NCI-H1048 (cell line): ENCODE measurements at regions not wholly inside any gene's neighbourhood (a gene's known extent, or its start where the extent isn't known, plus 50 kb on each side); places are given as distances from the start of the nearest gene placed in this dataset.

Experiments used
- DNase-seq: peaks from one replicate; lab custom pipeline; 2025; lab: John Stamatoyannopoulos, UW

DNA sequence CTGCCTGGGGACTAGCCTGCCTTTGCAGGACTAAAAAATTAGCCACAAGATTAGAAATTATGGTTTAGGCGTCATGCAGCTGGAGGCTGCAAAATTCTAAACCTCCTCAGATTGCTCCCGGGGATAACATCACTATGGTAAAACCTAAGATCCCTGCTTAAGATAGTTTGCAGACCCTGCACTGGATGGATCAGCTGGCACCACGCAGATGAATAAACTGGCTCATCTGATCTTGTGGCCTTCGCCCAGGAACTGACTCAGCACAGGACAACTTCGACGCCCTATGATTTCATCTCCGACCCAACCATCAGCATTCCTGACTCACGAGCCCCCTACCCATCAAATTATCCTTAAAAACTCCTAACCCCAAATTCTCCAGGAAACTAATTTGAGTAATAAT, 482.4 kb downstream of the SPRY1 start:
- no peak for DNase-seq

DNA sequence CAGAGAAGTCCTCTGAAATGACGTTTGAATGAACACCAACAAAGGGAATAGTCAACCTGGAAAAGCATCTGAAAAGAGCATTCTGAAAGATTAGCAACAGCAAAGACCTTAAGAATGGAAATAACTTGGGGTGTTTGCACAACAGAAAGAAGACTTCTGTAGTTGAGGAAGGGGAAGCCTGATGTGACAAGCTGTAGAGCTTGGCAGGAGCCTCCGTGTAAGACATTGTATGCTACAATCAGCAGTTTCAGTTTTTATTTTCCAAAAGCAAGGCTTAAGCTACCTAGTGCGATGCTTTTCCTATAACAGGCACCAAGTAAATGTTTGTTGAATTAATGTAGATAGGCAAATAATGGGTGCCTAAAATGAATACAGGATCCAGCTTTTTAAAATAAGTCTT, 484.0 kb downstream of the SPRY1 start:
- no peak for DNase-seq

- no peak for DNase-seq
Observed at GRCh38 chr4:123884922-123885321, 488.3 kb downstream of the SPRY1 start.

- no peak for DNase-seq
Observed at GRCh38 chr4:123889507-123889906, 492.9 kb downstream of the SPRY1 start.

DNA sequence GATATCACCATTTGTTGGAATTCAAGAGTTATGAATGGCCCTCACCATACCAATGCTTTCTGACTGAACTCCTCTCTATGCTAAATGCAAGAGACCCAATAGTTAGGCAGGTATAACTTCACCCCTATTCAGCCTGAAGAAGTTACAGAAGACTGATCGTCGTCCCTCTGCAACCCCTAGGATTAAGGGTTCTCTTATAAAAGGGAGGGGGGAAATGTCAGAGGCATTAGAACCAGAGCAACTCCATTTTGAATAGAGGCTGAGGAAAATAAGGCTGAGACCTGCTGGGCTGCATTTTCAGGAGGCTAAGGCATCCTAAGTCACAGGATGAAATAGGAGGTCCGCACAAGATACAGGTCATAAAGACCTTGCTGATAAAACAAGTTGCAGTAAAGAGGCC, 494.3 kb downstream of the SPRY1 start:
- DNase-seq: no peak

- DNase-seq: no peak
Observed at GRCh38 chr4:123891881-123892280, 495.3 kb downstream of the SPRY1 start.

DNA sequence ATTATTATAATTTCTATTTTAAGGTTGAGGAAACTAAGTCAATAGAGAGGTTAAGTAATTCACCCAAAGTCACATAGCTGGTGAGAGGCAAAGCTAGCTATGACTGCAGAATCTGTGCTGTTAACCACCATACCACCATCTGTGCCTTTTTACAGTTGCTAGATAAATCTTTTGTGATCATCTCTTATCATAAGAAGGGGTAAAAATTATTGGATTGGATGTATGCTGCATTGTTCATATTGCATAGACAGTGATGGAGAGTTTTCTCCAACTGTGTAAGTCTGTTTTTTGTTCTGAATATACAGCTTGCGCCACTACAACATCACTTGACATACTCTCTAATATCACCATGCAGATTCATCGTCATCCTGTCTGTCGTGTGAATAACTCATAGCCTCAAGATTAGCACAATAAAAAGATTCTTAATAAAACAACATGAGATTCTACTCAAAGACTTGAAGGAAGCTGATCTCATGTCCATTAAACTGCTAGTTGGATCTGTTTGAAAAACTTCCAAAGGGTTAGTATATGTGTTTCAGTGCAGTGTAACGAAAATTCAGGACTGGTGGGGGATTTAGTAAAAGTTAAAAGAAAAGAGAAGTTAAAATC, 495.9 kb downstream of the SPRY1 start:
- no peak for DNase-seq

GRCh38 chr4:123893011-123893981, 496.7 kb downstream of the SPRY1 start:
- no peak for DNase-seq

DNA sequence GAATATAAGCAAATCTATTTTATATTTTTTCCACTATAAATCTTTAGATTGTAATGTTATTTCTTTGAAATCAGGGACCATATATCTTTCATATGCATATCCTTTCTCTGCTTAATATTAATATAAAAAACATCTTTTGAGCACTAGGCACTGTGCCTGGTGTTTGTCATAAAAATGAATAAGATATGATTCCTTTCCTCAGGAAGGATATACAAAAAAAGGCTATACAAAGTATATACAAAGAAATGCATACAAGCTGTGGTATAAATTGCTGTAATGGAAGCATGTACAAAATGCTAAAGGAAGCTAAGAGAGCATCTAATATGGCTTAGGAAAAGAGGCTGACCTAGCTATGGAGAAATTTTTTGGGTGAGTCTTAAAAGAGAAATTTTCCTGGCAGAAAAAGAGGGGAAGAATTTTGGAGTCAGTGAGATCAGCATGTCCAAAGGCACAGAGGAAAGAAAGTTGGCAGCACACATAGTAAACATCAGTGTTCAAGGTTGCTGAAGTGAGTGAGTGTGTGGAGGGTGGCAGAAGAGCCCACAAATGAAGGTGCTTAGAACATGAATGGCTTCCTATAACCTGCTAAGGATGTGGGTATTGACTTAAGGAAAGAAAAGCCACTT, 500.0 kb downstream of the SPRY1 start:
- no peak for DNase-seq

GRCh38 chr4:123898946-123899666, 502.5 kb downstream of the SPRY1 start:
- DNase-seq: no peak

- no peak for DNase-seq
Observed at GRCh38 chr4:123904882-123905281, 508.3 kb downstream of the SPRY1 start.

GRCh38 chr4:123913598-123913997, 517.0 kb downstream of the SPRY1 start:
- peak; percentile 3 for DNase-seq

DNA sequence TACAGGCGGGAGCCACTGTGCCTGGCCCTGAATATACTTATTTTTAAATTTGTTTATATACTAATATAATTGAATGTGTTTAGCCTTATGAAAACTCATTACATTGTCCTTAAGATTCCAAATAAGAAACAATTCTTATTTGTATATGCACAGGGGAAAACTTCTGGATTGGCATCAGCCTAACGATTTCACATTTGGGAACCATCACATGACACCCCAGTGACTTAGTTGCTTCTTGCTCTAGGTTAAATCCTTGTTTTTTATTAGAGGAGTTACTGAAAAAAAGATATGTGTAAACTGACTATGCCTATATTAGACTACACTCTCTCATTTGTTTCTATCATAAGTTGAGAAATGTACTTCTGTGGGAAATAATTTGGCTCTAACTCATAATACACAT, 520.2 kb downstream of the SPRY1 start:
- DNase-seq: no peak

GRCh38 chr4:123919576-123920098, 523.0 kb downstream of the SPRY1 start:
- DNase-seq: no peak

DNA sequence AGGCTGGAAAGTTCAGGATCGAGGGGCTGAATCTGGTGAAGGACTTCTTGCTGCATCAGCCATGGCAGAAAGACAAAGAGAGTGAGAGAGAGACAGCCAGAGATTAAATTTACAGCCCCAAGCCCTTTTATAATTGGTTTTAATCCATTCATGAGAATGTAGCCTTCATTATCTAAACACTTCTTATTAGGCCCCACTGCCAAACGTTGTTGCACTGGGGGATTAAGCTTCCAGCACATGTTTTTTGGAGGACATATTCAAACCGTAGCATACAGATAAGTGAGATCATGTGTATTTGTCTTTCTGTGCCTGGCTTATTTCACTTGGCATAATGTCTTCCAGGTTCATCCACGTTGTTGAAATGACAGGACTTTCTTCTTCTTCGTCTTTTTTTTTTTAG, 524.7 kb downstream of the SPRY1 start:
- DNase-seq: no peak

DNA sequence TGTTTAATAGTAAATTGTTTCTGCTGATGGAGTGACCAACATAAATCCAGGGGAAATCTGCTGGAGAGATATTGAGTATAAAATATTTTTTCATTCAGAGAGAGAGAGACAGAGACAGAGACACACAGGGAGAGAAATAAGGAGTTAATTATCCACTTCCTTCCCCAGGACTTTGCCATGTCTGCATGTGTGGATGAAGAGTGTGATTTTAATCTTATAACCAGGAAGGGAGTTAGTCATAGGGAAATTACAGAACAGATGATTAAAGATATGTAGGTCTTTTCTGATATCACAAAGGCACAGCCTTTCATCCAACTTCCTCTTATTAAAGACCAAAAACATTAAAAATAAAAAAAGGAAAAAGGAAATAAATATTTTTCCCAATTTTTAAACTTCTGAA, 526.3 kb downstream of the SPRY1 start:
- no peak for DNase-seq

DNA sequence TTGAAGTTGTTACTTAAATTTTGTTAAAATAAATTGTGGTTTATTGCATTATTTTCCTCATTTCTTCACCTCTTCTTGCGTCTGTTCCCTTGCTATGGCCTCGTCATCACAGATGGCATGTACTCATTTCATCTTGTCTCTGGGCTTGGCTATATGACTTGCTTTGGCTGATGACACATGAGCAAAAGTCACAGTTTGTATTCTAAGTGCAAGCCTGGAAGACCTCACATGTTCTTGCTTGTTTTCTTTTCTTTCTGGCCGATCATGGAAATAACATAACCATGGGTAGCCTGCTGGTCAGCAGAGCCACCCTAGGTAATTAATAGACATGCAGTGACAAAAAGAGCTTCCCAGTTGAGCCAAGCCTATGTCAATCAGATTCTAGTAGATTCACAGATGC, 527.9 kb downstream of the SPRY1 start:
- DNase-seq: no peak

DNA sequence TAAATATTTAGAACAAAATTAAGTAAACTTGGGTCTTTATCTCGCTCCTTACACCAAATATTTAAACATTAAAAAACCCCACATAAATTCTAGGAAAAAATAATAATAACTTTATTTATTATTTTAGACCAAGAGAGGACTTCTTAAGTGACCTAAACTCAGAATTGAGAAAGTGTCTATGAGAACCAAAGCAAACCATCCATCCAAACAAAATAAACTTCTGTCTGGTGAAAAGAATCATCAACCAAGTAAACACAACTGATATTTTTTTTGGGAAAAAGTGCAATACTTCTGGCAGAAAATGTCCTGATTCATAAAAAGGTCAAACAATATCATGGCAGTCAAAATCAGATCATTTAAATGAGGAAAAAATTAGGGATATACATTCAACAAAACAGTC, 533.0 kb downstream of the SPRY1 start:
- no peak for DNase-seq

- no peak for DNase-seq
Observed at GRCh38 chr4:123930996-123931395, 534.4 kb downstream of the SPRY1 start.

- DNase-seq: no peak
Observed at GRCh38 chr4:123934096-123934495, 537.5 kb downstream of the SPRY1 start.

DNA sequence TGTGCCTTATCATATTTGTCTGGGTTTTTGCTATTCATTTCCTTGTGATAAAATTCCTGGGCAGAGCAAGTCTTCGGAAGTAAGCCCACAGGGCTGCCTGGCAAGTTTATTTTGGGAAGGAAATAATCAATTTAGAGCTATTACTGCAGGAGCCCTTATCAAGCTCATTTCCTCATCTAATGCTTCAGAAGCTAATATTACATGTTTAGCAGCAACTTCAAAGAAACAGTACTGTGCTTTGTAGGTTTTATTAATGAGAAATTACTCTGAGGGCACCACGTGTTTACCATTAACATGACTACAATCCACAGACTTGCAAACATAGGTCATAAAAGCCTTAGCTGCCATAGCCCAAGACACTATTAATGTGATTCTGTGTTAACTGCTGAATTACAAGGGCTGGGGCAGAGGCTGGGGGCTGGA, 540.0 kb downstream of the SPRY1 start:
- DNase-seq: peak; percentile 2

- DNase-seq: no peak
Observed at GRCh38 chr4:123937581-123937980, 541.0 kb downstream of the SPRY1 start.
